Natural killer cell (primary cell): ENCODE measurements at regions not wholly inside any gene's neighbourhood (a gene's known extent, or its start where the extent isn't known, plus 50 kb on each side); places are given as distances from the start of the nearest gene placed in this dataset.

Experiments used
- ATAC-seq, 3 donors: fragments of 150-1000 bp in 2 of 3; fragments of 200-7000 bp in 1 of 3; cut with Tn5 transposase; 1 replicate in 1 of 3; 2 replicates in 2 of 3; pipeline ENCODE4 v1.10.0; 2021; ENCODE audit warnings: mild to moderate bottlenecking in 2 of 3, moderate library complexity in 2 of 3
- DNase-seq, 2 donors: peaks; one replicate each; pipeline versions ENCODE4 v3.0.0 to v3.0.0-alpha.2; 2013 to 2021; ENCODE audit warnings: mixed read lengths in 1 of 2
- H3K27ac ChIP-seq: one replicate; pipeline ENCODE4 v1.5.1; 2013; ENCODE audit warnings: mild to moderate bottlenecking, low read length
- H3K27me3 ChIP-seq: one replicate; pipeline ENCODE4 v1.6.1; 2013; ENCODE audit warnings: low read length; ENCODE audit not compliant: control insufficient read depth, insufficient read depth
- H3K36me3 ChIP-seq: one replicate; pipeline ENCODE4 v1.6.1; 2013; ENCODE audit warnings: low read length; ENCODE audit not compliant: control insufficient read depth, insufficient read depth
- H3K4me1 ChIP-seq: one replicate; pipeline ENCODE4 v1.6.1; 2013; ENCODE audit warnings: low read length; ENCODE audit not compliant: control insufficient read depth, insufficient read depth
- H3K4me3 ChIP-seq: one replicate; pipeline ENCODE4 v1.5.1; 2013; ENCODE audit warnings: low read length
- H3K9me3 ChIP-seq: one replicate; pipeline ENCODE4 v1.6.1; 2013; ENCODE audit warnings: low read length; ENCODE audit not compliant: control insufficient read depth, insufficient read depth
- H3K27ac Mint-ChIP-seq, 2 donors: one replicate each; pipeline ENCODE4 v1.8.0; 2022; ENCODE audit warnings: mild to moderate bottlenecking in 2 of 2, mixed read lengths in 2 of 2, moderate library complexity in 1 of 2
- H3K27me3 Mint-ChIP-seq, 2 donors: one replicate each; pipeline ENCODE4 v1.8.0; 2022; ENCODE audit warnings: low read depth in 2 of 2, mixed read lengths in 2 of 2
- H3K36me3 Mint-ChIP-seq: one replicate; pipeline ENCODE4 v1.8.0; 2022; ENCODE audit warnings: mixed read lengths
- H3K4me1 Mint-ChIP-seq, 2 donors: one replicate each; pipeline ENCODE4 v1.8.0; 2022; ENCODE audit warnings: mixed read lengths in 2 of 2
- H3K4me3 Mint-ChIP-seq: one replicate; pipeline ENCODE4 v1.8.0; 2022; ENCODE audit warnings: mild to moderate bottlenecking, moderate library complexity, mixed read lengths
- H3K9me3 Mint-ChIP-seq, 2 donors: one replicate each; pipeline ENCODE4 v1.8.0; 2022; ENCODE audit warnings: mixed read lengths in 2 of 2
- CTCF ChIP-seq: fragments of 200-600 bp; IDR thresholded peaks from one replicate; pipeline ENCODE4 v1.8.0; 2022; ENCODE audit warnings: antibody characterized with exemption
- WGBS: methylation state at CpG from one replicate; pipeline ENCODE4 v1.1.7; 2013; ENCODE audit warnings: missing lambda C conversion rate; ENCODE audit not compliant: insufficient coverage; 5-methylcytosine and 5-hydroxymethylcytosine counted together
- intact Hi-C: fragments of 100-400 bp; cut with micrococcal nuclease; formaldehyde crosslinking; loops from one replicate; pipeline ENCODE4 v1.14.2; 2022

- Mint-ChIP-seq H3K9me3 (no peaks in the 10 kb centered on the region), H3K4me1 (no peaks in the 10 kb centered on the region), H3K27me3 (peaks cover 10 to 15% of the 10 kb centered on the region in 2 donors), H3K27ac (no peak overlapping the region), H3K36me3 (no peaks in the 10 kb centered on the region), H3K4me3 (no peak overlapping the region)
- H3K36me3 ChIP-seq = no peaks in the 10 kb centered on the region
- no peak for DNase-seq
- intact Hi-C loops = no loop called here
- no peaks in the 10 kb centered on the region for H3K9me3 ChIP-seq
- H3K4me3 ChIP-seq = no peak overlapping the region
- no peaks in the 10 kb centered on the region for H3K4me1 ChIP-seq
- no peaks in the 10 kb centered on the region for H3K27me3 ChIP-seq
- H3K27ac ChIP-seq = no peak overlapping the region
- ATAC-seq = no peak
- TF ChIP-seq CTCF = no peak
- 67% methylated on average over 1 of the region's 1 CpG for WGBS
Measured at GRCh38 chr5:159545156-159545555, 214.9 kb upstream of the IL12B start.

GRCh38 chr5:159547466-159548195 is 217.3 kb upstream of the IL12B start:
- H3K4me1 Mint-ChIP-seq = no peaks in the 10 kb centered on the region
- no peaks in the 10 kb centered on the region for H3K9me3 ChIP-seq
- no peak overlapping the region for H3K27ac ChIP-seq
- H3K36me3 Mint-ChIP-seq = no peaks in the 10 kb centered on the region
- 100% methylated on average over 2 of the region's 3 CpGs for WGBS
- H3K4me3 ChIP-seq = no peak overlapping the region
- ATAC-seq (no peak), DNase-seq (no peak)
- no peak for TF ChIP-seq CTCF
- no peak overlapping the region for H3K4me3 Mint-ChIP-seq
- H3K4me1 ChIP-seq = no peaks in the 10 kb centered on the region
- H3K27me3 Mint-ChIP-seq = peaks cover 5 to 20% of the 10 kb centered on the region in 2 donors
- no peaks in the 10 kb centered on the region for H3K36me3 ChIP-seq
- H3K27ac Mint-ChIP-seq = no peak overlapping the region
- intact Hi-C loops = no loop called here
- H3K27me3 ChIP-seq = no peaks in the 10 kb centered on the region
- H3K9me3 Mint-ChIP-seq = no peaks in the 10 kb centered on the region

- peaks cover 5 to 24% of the 10 kb centered on the region in 2 donors for H3K27me3 Mint-ChIP-seq
Measured at GRCh38 chr5:159548517-159548916, 218.2 kb upstream of the IL12B start.

More at GRCh38 chr5:159548517-159548916, 218.2 kb upstream of the IL12B start:
- Histone ChIP-seq H3K9me3 (no peaks in the 10 kb centered on the region), H3K36me3 (no peaks in the 10 kb centered on the region), H3K27me3 (no peaks in the 10 kb centered on the region), H3K4me3 (no peak overlapping the region), H3K27ac (no peak overlapping the region), H3K4me1 (no peaks in the 10 kb centered on the region)
- no peak for TF ChIP-seq CTCF
- DNase-seq (no peak), ATAC-seq (no peak)
- Mint-ChIP-seq H3K4me3 (no peak overlapping the region), H3K27ac (no peak overlapping the region), H3K4me1 (no peaks in the 10 kb centered on the region), H3K9me3 (no peaks in the 10 kb centered on the region), H3K36me3 (no peaks in the 10 kb centered on the region)
- 77% methylated on average over 3 of the region's 3 CpGs for WGBS
- intact Hi-C loops = no loop called here
